ENCODE measurements at regions not wholly inside any gene's neighbourhood (a gene's known extent, or its start where the extent isn't known, plus 50 kb on each side); places are given as distances from the start of the nearest gene placed in this dataset.

DNA sequence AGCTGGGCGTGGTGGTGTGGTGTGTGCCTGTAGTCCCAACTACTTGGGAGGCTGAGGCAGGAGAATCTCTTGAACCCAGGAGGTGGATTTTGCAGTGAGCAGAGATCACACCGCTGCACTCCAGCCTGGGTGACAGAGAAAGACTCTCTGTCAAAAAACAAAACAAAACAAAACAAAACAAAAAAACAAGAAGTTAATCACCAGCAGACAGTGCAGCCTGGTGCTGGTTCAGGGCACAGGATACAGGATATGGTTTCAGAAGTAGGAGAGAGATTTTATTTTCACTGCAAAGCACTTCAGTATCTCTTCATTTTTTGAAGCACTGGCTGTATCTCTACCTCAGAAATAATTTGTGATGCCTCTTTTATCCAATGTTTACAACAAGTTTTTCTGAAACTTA lies 1222.9 kb upstream of the PRKX start:
- DNase-seq (ENCODE audit: extremely low spot score, unreplicated experiment) = no peak
- H3K36me3 Mint-ChIP-seq (ENCODE audit: unreplicated experiment) = no peaks in the 10 kb centered on the region
- no peaks in the 10 kb centered on the region for H3K27me3 Mint-ChIP-seq (ENCODE audit: unreplicated experiment)
- H3K27ac Mint-ChIP-seq (ENCODE audit: unreplicated experiment) = no peak overlapping the region
- TF ChIP-seq, protein P1, sequence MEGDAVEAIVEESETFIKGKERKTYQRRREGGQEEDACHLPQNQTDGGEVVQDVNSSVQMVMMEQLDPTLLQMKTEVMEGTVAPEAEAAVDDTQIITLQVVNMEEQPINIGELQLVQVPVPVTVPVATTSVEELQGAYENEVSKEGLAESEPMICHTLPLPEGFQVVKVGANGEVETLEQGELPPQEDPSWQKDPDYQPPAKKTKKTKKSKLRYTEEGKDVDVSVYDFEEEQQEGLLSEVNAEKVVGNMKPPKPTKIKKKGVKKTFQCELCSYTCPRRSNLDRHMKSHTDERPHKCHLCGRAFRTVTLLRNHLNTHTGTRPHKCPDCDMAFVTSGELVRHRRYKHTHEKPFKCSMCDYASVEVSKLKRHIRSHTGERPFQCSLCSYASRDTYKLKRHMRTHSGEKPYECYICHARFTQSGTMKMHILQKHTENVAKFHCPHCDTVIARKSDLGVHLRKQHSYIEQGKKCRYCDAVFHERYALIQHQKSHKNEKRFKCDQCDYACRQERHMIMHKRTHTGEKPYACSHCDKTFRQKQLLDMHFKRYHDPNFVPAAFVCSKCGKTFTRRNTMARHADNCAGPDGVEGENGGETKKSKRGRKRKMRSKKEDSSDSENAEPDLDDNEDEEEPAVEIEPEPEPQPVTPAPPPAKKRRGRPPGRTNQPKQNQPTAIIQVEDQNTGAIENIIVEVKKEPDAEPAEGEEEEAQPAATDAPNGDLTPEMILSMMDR (IDR thresholded peaks at IDR 0.05) = no peak
- H3K9me3 Mint-ChIP-seq (ENCODE audit: unreplicated experiment) = peaks cover 20% of the 10 kb centered on the region
- no peak overlapping the region for H3K4me3 Mint-ChIP-seq (ENCODE audit: unreplicated experiment)
- H3K4me1 Mint-ChIP-seq (ENCODE audit: unreplicated experiment) = peaks cover 6% of the 10 kb centered on the region

DNA sequence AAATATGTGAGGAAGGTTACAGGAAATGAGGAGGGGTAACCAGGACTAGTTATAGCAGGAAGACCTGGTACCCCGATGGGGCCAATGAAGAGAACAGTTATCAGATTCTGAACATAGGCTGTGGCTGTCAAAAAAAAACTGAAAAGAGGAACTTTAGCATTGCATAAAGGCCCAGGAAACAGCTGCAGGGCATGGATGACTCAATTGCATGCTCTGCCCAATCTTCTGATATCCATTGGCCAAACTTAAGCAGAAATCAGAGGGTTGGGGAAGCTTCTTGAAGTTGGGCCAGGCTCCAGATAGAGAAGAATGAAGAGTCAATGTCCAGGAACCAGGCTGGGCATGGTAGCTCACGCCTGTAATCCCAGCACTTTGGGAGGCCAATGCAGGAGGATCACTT lies 1222.4 kb upstream of the PRKX start:
- Mint-ChIP-seq H3K4me3 (ENCODE audit: unreplicated experiment) (no peak overlapping the region), H3K36me3 (ENCODE audit: unreplicated experiment) (no peaks in the 10 kb centered on the region), H3K9me3 (ENCODE audit: unreplicated experiment) (peaks cover 20% of the 10 kb centered on the region), H3K27ac (ENCODE audit: unreplicated experiment) (no peak overlapping the region), H3K27me3 (ENCODE audit: unreplicated experiment) (no peaks in the 10 kb centered on the region), H3K4me1 (ENCODE audit: unreplicated experiment) (peaks cover 6% of the 10 kb centered on the region)
- TF ChIP-seq, protein P1 (IDR thresholded peaks at IDR 0.05) = no peak
- DNase-seq (ENCODE audit: extremely low spot score, unreplicated experiment) = no peak

DNA sequence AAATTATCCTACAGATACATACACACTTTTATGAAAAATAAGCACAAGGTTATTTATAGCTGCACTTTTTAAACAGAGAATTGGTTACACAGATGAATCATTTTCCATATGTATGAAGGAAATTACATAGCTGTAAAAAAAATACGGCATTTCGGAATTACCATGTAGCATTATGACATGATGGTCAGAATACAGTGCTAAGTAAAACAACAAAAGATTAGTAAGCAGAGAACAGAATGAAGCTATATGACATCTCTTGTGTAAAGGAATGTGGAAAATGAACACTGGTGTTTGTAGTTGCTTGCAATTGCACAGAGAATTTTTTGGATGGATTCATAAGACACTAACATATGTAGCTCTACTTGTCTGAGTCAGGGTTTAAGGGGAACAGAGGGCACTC lies 1222.0 kb upstream of the PRKX start:
- TF ChIP-seq, protein P1 (IDR thresholded peaks at IDR 0.05) = no peak
- Mint-ChIP-seq H3K9me3 (ENCODE audit: unreplicated experiment) (peaks cover 20% of the 10 kb centered on the region), H3K4me3 (ENCODE audit: unreplicated experiment) (no peak overlapping the region), H3K4me1 (ENCODE audit: unreplicated experiment) (peaks cover 6% of the 10 kb centered on the region), H3K27ac (ENCODE audit: unreplicated experiment) (no peak overlapping the region), H3K36me3 (ENCODE audit: unreplicated experiment) (no peaks in the 10 kb centered on the region), H3K27me3 (ENCODE audit: unreplicated experiment) (no peaks in the 10 kb centered on the region)
- DNase-seq (ENCODE audit: extremely low spot score, unreplicated experiment) = no peak

DNA sequence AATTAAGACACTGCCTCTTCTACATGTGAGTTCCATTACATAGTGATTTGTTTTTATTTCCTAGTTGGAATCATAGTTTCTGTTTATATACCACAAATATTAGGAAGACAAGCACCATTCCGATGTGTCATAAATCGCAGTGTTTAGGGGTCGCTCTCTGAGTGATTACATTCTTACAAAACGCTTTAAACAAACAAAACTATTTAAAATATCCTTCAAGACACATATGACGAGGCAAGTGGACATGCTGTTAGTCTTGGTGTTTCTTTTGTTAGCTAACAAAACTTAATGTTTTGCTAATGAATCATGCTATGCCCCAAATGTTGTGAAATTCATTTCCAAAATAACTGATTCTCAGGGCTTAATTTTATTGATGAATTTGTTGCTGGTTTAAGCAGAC lies 1219.3 kb upstream of the PRKX start:
- Mint-ChIP-seq H3K4me3 (ENCODE audit: unreplicated experiment) (no peak overlapping the region), H3K27me3 (ENCODE audit: unreplicated experiment) (no peaks in the 10 kb centered on the region), H3K9me3 (ENCODE audit: unreplicated experiment) (peaks cover 16% of the 10 kb centered on the region), H3K27ac (ENCODE audit: unreplicated experiment) (no peak overlapping the region), H3K36me3 (ENCODE audit: unreplicated experiment) (no peaks in the 10 kb centered on the region), H3K4me1 (ENCODE audit: unreplicated experiment) (peaks cover 6% of the 10 kb centered on the region)
- TF ChIP-seq, protein P1 (IDR thresholded peaks at IDR 0.05) = no peak
- DNase-seq (ENCODE audit: extremely low spot score, unreplicated experiment) = no peak

DNA sequence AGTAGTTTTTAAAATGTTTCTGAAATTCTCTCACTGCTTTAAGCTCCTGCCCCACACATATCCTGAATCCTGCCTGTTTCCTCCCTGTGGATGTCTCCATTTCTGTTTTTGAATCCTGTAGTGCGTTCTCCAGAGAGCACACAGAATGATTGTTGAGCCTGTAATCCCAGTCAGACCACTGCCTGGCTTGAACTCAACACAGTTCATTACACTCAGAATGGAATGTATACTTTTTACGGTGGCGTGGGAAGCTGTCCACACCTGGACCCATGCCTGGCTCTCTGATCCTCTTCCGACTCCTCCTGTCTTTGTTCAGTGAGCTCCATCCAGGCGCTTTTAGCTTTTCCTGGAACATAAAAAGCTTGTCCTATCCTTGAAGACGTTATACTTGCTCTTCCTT lies 1217.0 kb upstream of the PRKX start:
- H3K27ac Mint-ChIP-seq (ENCODE audit: unreplicated experiment) = no peak overlapping the region
- peaks cover 22% of the 10 kb centered on the region for H3K9me3 Mint-ChIP-seq (ENCODE audit: unreplicated experiment)
- no peaks in the 10 kb centered on the region for H3K27me3 Mint-ChIP-seq (ENCODE audit: unreplicated experiment)
- no peaks in the 10 kb centered on the region for H3K36me3 Mint-ChIP-seq (ENCODE audit: unreplicated experiment)
- H3K4me1 Mint-ChIP-seq (ENCODE audit: unreplicated experiment) = peaks cover 3% of the 10 kb centered on the region
- no peak for DNase-seq (ENCODE audit: extremely low spot score, unreplicated experiment)
- TF ChIP-seq, protein P1 (IDR thresholded peaks at IDR 0.05) = no peak
- no peak overlapping the region for H3K4me3 Mint-ChIP-seq (ENCODE audit: unreplicated experiment)
